ENCODE measurements at regions not wholly inside any gene's neighbourhood (a gene's known extent, or its start where the extent isn't known, plus 50 kb on each side); places are given as distances from the start of the nearest gene placed in this dataset.
"Not testable (repeated sequence)": the region's sequence is repeated elsewhere in the genome, so short reads cannot be mapped to it uniquely, and the experiment has no call there.

DNA sequence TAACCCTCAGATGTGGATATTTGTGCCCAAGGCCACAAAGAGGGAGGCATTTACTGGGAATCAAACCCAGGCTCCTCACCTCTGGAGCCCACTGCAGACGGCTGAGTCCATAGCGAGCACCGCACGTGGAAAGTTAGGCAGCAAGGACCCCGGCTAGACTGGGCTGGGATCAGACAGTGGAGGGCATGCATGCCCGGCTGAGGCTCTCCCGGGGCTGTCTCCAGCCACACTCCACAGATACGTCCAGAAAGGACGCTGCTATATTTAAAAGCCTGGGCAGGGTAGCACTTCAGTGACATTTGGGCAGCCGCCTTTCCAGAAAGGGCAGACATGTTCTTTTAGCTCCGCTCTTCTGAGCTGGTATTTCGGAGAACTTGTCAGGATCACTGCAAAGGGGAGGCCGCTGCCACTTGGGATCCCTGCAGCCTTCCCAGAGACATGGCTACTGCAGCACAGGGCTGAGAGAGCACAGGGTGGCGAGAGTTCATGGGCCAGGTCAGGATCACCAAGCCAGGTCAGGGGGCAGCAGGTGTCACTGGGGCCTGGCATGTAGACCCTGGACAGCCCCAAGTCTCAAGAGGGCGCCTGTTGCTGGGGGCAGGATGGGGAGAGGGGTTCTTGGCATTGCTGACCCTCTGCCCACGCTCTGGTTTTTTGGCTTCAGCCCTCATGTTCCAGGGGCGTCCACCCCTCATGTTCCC, 121.7 kb downstream of the PHETA1 start:
- no peak for DNase-seq

DNA sequence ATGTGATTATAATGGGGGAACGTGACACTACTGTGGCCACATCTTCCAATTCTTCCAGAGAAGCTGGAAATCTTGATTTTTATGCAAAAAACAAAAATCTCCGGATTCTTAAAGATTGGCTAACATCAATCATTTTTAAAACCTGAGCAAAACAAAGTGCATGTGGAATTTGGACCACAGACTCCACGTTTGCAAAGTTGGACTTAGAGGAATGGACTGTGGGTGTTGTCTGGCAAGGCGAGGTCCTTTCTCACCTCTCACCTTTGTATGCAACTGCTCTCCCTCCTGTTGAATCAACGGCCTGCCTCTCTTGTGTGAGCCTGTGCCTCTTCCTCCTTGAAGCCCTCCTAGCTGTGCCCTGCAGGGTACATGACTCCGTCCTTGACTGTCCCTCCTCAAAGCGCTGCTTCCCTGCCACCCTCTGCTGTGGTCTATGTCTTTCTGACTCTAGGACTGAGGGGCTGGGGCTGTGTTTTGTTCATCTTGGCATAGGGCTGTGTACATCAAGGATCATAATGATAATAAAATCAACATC, 122.4 kb downstream of the PHETA1 start:
- DNase-seq = no peak

DNA sequence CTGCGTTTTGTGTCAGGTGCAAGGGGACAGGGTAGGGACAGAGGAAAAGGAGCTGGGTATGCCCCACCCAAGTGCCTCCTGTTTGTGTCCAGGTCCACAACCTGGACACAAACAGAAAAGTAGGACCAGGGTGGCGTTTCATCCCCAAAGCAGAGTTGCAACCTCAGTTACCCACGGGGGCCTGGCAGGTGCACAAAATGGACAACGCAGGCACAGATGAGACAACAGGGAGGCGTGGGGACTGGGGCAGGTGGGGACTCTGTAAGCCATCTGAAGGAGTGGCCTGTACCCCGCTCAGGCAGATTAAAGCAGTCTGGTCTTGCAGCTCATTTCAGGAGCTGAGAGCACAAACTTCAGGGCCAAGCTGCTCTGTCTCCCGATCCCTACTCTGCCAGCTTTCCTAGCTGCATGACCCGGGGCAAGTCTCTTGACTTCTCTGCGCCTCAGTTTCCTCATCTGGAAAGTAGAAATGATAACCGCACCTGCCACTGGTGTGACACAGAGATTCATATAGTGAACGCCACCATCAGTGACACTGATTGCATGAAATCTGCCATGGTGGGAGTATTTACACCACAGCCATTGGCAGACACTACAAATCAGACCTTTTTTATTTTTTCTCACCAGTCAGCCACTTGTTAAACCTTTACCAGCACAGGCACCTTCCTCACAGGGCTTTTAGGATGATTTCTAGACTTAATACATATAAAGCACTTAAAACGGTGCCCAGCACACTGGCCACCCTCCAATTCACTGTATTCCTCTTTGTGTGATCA, 123.0 kb downstream of the PHETA1 start:
- no peak for DNase-seq

DNA sequence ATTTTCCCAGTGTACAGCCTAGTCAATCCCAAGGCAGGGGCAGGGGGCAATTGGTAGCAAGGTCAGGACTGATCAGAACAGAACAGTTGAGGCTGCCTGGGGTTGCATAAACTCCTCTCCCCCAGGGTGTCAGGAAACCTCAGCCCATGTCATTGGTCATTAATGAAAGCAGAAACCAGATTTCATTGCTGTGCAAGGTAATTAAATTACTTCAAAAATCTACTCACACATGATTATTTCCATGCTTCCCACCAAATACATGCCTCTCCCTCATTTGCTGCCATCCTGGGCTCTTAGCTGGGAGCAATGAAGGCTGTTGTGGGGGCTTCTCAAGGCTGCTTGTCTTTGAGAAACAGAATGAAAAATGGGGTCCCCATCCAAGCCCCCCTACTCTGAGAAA, 124.2 kb downstream of the PHETA1 start:
- DNase-seq = no peak

DNA sequence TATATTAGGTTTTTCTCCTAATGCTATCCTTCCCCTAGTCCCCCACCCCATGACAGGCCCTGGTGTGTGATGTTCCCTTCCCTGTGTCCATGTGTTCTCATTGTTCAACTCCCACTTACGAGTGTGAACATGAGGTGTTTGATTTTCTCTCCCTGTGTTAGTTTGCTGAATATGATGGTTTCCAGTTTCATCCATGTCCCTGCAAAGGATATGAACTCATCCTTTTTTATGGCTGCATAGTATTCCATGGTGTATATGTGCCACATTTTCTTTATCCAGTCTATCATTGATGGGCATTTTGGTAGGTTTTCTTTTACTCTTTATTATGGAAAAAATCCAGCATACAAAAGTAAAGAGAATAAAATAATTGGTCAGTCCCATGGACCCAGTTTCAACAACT, 126.1 kb downstream of the PHETA1 start:
- DNase-seq = not testable (repeated sequence)

DNA sequence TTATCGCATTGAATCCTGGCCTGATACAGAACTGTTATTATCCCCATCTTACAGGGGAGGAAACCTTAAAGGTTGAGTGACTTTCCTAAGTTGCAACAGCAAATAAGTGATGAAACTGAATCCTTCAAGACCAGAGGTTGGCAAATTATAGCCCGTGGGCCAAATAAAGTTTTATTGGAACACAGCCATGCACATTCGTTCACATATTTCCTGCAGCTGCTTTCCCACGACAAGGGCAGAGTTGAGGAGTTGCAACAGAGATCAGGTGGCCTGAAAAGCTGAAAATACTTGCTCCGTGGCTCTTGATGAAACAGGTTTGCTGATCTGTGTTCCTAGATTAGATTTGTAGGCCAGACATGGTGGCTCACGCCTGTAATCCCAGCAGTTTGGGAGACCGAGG, 126.7 kb downstream of the PHETA1 start:
- DNase-seq = no peak

DNA sequence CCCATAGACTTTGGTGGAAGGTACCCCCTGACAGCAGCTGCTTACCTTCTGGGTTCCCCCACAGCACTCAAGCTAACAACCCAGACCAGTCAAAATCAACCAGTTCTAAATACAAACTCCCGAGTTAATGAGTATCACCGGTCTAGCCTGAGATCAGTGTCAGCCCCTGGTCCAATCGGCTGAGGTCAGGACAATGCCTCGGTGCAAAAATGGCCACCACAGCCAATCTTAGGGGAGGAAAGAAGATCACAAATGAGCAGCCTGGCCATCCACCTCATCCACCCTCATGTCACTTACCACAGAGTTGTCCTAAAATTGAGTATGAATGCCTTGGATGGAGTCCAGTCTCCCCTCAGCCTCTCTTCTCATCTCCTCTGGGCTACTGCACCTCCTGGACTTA, 128.5 kb downstream of the PHETA1 start:
- DNase-seq = no peak

DNA sequence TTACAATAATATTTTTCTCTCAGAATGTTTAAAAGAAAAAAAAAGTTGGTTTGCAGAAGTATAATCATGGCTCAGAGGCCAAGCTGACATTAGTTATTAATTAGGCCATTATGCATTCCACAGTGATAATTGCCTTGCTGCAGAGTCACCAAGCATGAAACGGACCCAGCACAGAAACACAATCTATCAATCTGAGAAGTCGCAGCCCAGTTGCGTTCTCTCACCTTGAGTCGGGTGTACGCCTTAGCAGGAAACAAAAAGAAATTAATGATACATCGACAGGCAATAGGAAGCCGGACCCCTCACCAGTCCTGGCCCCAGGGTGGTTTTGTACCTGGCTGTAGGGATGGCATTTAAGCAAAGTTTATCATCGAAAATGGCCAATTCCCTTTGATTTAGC, 129.7 kb downstream of the PHETA1 start:
- DNase-seq = no peak

DNA sequence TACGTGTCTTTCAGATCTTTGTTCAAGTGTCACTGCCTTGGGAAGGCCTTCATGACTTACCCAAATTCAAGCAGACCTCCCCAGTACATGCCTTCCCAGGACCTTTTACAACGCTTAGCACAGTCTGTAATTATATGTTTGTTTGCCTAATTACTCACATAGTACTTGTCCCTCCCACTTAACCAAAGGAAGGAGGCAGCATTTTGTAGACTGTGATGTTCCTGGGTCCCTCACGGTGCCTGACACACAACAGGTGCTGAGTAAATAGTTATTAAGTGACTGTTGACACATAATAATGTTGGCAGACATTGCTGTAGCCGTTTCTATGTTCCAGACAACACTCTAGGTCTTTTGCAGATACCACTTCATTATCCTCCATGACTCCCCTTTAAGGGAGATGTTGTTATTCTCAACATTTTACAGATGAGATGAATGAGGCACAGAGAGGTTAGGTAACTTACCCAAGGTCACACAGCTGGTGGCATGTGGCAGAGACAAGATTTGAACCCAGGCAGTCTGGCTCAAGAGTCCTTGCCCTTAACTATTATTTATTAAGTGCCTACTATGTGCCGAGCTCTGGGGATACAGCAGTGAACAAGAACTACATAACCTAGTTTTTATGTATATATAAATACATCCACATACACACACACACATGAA, 130.7 kb downstream of the PHETA1 start:
- no peak for DNase-seq

DNA sequence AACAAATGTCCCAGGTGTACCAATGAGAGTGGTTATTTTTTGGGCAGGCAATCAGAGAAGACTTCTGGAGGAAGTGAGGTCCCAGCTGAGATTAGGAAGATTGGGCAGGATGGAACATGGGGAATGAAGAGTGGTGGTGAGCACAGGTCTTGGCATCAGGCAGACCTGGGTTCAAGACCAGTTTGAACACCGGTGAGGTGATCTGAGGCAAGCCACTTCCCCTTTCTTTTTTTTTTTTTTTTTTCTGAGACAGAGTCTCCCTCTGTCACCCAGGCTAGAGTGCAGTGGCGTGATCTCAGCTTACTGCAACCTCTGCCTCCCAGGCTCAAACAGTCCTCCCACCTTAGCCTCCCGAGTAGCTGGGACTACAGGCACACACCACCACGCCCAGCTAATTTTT, 134.4 kb downstream of the PHETA1 start:
- DNase-seq = not testable (repeated sequence)

DNA sequence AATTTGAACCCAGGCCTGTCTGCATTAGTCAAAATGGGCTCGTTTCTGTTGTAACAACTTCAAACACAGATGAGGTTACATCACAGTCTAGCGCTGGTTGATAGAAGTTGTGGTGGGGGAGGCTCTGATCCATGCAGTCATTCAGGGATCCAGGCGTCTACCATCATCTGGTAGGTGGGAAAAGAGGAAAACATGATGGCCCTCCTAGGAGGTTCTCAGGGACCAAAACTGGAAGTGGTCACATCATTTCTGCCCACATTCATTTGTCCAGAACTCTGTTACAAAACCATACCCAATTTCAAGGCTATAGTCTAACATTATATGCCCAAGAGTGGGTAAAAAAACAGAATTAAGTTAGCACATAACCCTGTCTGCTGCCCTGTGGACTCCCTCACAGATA, 135.1 kb downstream of the PHETA1 start:
- no peak for DNase-seq

DNA sequence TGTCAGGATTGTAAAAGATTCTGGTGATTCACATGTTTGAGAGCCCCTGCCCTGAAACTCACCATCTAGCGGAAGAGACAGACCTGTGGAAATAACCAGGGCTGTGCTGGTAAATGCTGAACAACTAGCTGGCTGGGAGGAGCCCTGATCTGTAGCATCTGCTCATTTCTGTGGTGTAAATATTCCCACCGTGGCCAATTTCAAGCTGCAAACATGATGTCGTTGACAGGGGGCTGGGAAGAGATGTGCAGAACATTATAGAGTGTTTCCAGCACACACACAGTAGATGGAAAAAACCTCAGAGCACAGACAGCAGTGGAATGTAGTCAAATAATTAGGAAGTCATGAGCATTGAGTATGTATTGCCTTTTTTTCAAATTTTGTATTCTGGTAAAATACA, 138.2 kb downstream of the PHETA1 start:
- no peak for DNase-seq

DNA sequence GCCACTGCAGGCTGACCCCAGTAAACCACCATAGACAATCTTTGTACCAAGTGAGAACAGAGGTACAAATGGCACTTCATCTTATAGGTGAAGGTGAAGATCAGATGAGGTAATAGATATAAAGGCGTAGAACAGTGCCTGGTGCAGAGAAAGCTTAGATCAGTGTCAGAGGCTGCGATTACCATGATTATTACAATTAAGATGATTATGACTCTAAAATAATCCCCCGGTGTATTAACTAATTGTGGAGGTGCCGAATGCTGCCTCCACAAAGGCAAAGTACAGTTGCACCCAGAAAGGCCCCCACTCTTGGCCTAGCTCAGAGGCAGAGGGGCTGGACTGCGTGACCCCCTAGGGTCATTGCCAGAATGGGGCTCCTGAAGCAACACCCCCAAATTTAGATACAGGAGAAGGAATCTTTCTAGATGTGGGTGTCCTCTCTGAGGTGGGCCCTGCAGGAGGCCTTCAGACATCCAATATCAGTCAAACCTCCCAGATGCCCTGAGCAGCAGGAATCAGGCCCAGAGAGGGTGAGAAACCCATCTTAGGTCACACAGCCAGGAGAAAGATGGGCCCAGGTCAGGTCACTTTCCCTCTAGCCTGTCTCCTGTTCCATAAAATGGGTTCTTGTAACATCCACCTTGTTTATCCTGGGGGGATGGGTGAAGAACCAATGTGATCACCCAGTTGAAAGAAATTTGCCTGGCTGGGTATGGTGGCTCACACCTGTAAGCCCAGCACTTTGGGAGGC, 139.8 kb downstream of the PHETA1 start:
- DNase-seq = no peak

DNA sequence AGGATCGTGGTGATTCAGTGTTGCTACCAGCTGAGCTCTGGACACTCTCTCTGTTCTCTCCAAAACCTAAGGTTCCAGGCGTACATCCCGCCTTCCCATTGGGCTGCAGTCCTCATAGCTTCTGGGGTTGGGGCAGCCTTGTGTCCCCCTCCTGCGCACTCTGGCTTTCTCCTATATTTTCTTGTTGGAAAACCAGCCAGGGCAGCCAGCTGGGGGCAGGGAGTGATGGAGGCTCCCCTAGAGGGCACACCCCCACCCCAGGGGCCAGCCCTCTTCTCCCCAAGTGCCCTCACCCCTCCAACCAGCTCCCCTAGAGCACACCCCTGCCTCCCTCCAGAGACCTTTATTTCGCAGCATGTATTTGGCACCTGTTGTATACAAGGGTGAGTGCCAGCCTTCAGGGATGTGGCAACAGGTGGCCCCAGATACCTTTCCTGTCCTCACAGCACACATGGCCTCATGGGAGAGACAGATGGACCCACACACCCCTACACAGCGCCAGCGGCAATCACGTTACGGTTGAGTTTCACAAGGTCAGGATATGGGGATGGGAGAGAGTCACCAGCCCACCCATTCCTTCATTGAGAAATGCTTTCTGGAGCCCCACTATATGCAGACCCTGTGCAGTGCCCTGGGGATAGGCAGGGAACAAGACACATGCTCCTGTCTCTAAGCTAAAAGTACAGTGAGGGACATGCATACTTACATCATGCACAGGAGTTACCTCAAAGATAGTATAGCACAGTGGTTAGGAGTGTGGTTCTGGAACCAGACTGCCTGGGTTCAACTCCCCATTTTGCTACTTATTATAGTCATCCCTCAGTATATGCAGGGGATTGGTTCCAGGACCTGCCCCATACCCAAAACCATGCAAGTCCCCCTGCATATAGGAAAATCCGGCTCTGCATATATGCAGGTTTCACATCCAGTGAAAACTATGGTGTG, 141.1 kb downstream of the PHETA1 start:
- no peak for DNase-seq

DNA sequence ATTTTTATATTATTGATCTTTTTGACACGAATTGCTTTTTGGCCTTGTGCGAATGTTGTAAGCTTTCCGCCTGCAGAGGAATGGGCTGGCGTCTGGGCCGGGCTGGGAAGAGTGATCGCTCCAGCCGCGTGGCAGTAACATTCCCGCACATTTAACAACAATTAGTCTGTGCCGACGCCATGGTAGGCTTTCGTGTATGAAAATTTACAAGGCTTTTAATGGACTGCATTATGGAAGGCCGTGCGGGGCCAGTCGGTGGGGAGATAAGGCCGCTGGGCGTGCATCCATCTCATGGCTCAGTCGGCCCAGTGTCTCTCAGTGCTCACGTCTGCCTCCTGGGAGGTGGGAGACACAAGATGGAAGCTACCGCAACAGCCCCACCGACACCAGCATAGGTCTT, 142.2 kb downstream of the PHETA1 start:
- DNase-seq = no peak

DNA sequence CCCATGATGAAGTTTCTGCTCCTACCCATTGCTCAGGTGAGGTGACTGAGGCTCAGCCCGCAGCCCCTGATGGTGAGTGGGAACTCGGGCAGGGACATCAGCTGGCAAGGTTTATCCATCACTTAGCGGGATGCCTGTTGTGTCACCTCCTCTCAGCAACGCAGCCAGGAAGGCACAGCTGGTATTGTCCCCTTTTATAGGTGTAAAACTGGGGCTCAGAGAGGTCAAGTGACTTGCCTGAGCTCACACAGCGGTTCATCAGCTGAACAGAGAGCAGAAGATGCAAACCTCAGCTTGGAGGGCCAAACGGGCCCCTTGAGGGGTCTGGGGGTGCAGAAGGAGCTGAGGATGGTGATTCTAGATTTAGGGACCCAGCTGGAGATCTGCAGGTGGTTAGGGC, 143.6 kb downstream of the PHETA1 start:
- DNase-seq = no peak

DNA sequence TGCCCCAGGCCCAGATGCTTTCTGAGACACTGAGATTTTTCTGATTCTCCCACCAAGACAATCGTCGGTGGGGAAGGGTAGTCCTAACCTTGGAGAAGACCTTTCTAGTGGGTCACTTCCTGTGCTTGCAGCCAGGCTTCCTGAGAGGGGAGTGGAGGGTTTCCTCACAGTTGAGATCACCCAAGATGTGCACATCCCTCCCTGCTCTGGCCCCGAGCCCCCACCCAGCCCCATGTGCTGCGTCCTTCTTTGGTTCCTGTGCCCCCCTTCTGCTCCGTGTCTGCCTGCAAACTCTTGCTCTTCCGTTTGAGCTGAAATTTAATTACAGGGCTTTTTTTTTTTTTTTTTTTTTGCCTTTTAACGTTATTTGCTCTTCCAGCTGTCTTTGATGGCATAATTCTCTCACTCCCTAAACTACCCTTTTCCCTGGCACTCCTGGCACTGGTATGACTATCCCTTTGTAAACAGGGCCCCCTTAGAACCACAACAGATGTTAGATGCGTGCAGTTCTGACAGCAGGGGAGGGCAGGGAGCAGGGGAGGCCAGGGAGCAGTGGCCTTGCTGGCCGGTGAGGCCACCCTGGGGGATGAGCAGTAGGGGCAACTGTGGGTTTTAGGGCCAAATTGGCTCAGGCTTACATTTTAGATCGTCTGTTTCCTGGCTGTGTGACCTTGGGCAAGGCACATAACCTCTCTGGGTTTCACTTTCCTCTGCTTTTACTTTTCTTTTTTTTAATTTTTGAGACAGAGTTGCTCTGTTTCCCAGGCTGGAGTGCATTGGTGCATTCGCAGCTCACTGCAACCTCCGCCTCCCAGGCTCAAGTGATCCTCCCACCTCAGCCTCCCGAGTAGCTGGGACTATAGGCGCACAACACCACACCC, 144.5 kb downstream of the PHETA1 start:
- DNase-seq = no peak

DNA sequence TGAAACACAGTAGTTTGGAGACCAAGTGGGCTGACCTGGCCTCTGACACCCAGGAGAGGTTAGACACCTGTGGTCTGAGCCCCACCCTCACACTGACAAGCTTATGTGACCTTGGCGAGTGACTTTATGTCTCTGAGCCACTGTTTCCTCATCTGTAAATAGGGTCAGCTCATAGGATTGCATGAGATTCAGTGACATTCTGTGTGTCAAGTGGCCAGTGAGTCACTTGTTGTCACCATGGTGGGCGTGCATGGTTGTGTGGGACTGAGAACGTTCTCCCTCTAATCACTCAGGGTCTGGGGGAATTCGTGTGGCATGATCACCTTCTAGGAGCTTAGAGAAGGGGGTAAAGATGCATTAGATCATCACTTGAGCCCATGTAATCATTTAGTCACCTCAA, 146.4 kb downstream of the PHETA1 start:
- DNase-seq = no peak

DNA sequence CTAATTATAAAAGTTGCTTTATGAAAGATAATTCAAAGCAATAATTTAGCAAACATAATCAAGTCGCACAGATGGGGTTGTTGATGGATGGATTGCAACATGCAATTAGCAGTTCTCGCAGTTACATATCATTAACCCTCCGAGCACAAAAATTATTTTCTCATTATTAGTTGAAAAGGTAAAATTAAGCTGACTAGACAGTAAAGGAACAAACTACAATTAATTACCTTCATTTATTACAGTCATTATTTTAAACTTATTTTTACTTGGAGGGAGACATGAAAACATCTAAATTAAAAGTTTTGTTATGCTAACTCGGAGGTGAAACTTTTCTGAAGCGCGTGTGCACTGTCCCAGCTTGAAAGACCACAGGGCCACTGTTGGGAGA, 146.9 kb downstream of the PHETA1 start:
- no peak for DNase-seq

DNA sequence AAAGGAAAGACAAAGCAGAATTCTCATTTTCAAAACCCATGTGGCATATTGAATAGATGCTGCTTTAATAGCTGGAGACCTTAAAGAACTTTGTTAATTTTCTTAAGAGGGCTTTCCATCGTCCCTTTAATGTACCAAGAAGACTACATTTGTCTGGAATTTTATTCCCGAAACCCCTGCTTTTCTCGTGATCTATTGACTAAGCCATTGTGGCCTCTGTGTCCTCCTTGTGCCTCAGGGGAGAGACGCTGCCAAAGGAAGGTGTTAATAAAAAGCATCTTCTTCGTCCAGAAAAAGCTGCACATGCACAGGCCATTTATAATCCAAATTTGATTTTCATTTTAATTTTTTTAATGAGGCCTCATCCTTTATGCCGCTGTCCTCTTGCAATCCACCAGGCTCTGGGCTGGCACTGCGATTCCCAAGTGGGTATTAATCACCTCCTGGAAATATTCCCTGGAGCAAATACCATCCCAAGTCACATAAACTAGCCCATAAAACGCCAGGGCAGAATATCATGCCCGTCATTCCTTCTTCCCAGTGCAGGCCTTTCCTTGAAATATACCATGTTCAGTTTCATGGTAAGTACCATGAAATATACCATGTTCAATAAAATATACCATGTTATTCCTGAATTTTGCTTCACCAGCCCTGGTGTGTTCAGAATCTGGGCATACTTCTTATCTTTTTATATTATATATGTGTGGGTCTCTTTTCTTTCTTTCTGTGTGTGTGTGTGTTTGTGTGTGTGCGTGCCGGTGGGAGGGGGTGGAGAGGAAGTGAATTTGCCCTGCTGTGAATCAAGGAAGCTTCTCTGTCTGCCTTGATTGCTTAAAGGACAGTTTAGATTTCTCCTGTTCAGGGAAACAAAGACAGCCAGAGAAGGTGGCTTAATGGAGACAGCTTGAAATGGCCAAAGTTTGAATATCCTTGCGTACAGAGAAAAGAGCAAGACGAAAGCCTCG, 147.6 kb downstream of the PHETA1 start:
- DNase-seq = no peak
